Chondrocyte (in vitro differentiated cells): ENCODE measurements at regions not wholly inside any gene's neighbourhood (a gene's known extent, or its start where the extent isn't known, plus 50 kb on each side); places are given as distances from the start of the nearest gene placed in this dataset.

Experiments used
- DNase-seq: peaks from one replicate; pipeline ENCODE4 v3.0.0; 2021; ENCODE audit warnings: mixed read lengths, low spot score
- H3K27ac Mint-ChIP-seq: one replicate; pipeline ENCODE4 v1.8.0; 2021; ENCODE audit warnings: mild to moderate bottlenecking, moderate library complexity, mixed read lengths; ENCODE audit not compliant: unreplicated experiment
- H3K27me3 Mint-ChIP-seq: 2 replicates; pipeline ENCODE4 v1.8.0; 2021; ENCODE audit warnings: low read depth, mixed read lengths
- H3K36me3 Mint-ChIP-seq: 2 replicates; pipeline ENCODE4 v1.8.0; 2021; ENCODE audit warnings: low read depth, mixed read lengths
- H3K4me1 Mint-ChIP-seq: 2 replicates; pipeline ENCODE4 v1.8.0; 2021; ENCODE audit warnings: low read depth, mild to moderate bottlenecking, mixed read lengths
- H3K4me3 Mint-ChIP-seq: one replicate; pipeline ENCODE4 v1.8.0; 2021; ENCODE audit warnings: mild to moderate bottlenecking, moderate library complexity, mixed read lengths; ENCODE audit not compliant: unreplicated experiment
- H3K9me3 Mint-ChIP-seq: 2 replicates; pipeline ENCODE4 v1.8.0; 2021; ENCODE audit warnings: low read depth, mixed read lengths
- TF ChIP-seq, protein P1 (sequence below): fragments of 200-600 bp; sonication (generic); IDR thresholded peaks from 2 replicates; pipeline ENCODE4 v1.5.0; 2021; ENCODE audit warnings: antibody characterized with exemption, mild to moderate bottlenecking, moderate library complexity

DNA sequence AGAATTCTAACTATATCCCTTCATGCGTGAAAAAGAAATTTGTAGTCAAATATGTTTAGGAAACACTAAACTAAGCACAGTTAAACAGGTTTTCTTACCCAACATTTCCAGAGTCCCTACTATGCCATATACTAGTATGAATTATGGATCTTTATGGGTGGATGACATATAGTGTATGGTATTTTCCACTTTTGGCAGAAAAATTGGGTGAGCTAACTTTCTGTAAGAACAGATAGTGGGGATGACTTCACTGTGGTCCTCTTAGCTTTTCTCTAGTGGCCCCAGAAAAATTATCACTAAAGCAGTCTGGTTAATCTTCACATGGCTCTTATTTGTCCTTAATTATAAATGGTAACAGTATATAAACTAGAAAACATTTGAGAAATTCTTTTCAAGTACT lies 240.0 kb upstream of the GULP1 start:
- Mint-ChIP-seq H3K36me3 (no peaks in the 10 kb centered on the region), H3K9me3 (no peaks in the 10 kb centered on the region), H3K27ac (no peak overlapping the region), H3K4me1 (peaks cover 41% of the 10 kb centered on the region), H3K27me3 (no peaks in the 10 kb centered on the region), H3K4me3 (no peak overlapping the region)
- TF ChIP-seq, protein P1, sequence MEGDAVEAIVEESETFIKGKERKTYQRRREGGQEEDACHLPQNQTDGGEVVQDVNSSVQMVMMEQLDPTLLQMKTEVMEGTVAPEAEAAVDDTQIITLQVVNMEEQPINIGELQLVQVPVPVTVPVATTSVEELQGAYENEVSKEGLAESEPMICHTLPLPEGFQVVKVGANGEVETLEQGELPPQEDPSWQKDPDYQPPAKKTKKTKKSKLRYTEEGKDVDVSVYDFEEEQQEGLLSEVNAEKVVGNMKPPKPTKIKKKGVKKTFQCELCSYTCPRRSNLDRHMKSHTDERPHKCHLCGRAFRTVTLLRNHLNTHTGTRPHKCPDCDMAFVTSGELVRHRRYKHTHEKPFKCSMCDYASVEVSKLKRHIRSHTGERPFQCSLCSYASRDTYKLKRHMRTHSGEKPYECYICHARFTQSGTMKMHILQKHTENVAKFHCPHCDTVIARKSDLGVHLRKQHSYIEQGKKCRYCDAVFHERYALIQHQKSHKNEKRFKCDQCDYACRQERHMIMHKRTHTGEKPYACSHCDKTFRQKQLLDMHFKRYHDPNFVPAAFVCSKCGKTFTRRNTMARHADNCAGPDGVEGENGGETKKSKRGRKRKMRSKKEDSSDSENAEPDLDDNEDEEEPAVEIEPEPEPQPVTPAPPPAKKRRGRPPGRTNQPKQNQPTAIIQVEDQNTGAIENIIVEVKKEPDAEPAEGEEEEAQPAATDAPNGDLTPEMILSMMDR: no peak
- no peak for DNase-seq

DNA sequence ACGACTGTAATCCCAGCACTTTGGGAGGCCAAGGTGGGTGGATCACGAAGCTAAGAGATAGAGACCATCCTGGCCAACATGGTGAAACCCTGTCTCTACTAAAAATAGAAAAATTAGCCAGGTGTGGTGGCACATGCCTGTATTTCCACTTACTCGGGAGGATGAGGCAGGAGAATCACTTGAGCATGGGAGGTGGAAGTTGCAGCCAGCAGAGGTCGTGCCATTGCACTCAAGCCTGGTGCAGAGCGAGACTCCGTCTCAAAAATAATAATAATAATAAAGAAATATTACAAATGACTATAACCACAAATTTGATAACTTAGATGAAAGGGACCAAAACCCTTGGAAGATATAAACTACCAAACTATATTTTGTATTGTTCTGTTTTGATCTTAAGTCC lies 226.3 kb upstream of the GULP1 start:
- H3K27me3 Mint-ChIP-seq: no peaks in the 10 kb centered on the region
- TF ChIP-seq, protein P1: no peak
- no peak overlapping the region for H3K4me3 Mint-ChIP-seq
- H3K4me1 Mint-ChIP-seq: no peaks in the 10 kb centered on the region
- H3K36me3 Mint-ChIP-seq: peaks cover 3% of the 10 kb centered on the region
- no peak for DNase-seq
- H3K9me3 Mint-ChIP-seq: peaks cover 10% of the 10 kb centered on the region
- H3K27ac Mint-ChIP-seq: no peak overlapping the region

DNA sequence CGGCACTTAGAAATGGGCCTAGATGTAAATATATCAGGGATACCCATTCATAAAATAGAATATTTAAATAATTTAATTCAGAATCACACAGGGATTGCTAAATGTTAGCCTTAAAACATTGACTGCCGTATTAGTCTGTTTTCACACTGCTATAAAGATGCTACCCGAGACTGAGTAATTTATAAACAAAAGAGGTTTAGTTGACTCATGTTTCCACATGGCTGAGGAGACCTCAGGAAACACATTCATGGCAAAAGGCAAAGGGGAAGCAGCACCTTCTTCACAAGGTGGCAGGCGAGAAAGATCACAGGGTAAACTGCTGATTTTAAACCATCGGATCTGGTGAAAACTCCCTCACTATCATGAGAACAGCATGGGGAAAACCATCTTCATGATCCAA lies 223.6 kb upstream of the GULP1 start:
- H3K27me3 Mint-ChIP-seq: no peaks in the 10 kb centered on the region
- H3K36me3 Mint-ChIP-seq: peaks cover 5% of the 10 kb centered on the region
- H3K4me3 Mint-ChIP-seq: no peak overlapping the region
- H3K4me1 Mint-ChIP-seq: no peaks in the 10 kb centered on the region
- TF ChIP-seq, protein P1: no peak
- H3K9me3 Mint-ChIP-seq: peaks cover 23% of the 10 kb centered on the region
- DNase-seq: no peak
- no peak overlapping the region for H3K27ac Mint-ChIP-seq

DNA sequence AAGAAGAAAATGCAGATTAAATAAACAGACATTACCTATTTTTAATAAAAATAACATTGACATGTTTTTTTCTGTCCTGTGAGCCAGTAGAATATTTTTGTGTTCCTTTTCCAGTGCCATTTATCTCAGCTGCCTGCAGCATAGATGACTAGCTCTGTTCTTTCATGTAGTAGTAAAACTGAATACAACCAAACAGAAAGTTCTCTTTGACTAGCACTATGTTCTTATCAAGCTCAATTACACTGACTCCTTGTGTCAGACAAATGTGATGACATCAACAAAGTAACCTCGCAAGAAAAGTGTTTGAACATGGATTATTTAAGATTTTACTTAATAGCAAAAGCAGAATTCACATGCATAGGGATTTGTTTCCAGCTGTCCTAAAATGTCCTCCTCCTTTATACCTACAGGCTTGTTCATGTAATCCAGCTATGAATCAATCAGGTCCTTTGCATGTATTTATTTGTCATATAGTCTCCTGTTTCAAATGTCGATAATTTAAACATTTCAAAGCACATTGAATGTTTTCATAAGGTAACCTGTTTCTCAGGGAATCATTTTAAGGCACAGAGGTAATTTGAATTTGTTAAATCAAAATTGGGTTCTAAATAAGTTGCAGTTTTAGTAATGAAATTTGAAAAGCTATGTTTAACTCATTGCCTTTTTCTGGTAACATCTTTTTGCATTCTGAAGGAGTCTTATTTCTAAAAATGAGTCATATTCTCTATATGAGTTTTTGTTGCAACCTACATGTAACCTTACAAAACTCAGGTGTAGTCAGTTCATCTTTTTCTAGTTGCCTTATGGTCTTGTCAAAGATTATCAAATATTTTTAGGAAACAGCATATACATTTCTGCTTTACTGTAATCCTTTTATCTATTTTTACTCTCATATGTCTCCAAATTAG lies 215.3 kb upstream of the GULP1 start:
- Mint-ChIP-seq H3K4me1 (peaks cover 13% of the 10 kb centered on the region), H3K9me3 (peaks cover 22% of the 10 kb centered on the region), H3K4me3 (no peak overlapping the region), H3K36me3 (peaks cover 3% of the 10 kb centered on the region), H3K27me3 (no peaks in the 10 kb centered on the region), H3K27ac (no peak overlapping the region)
- TF ChIP-seq, protein P1: no peak
- DNase-seq: no peak

DNA sequence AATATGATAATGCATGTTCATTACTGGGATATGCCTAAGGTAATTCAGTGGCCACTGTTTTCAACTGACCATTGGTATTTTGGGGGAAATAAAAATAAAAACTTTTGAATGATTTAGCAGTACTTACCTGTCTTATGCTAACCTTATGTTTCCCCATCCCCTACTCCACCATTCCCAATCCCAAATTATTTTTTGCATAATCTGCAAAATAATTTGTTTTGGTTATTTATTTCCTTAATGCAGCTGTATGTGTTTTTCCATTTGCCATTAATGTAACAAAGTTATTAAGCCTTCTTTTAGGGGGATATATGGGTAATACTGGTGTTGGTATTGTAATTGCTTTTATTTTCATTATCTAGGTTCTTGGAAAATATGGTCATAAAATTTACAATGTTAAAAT lies 213.9 kb upstream of the GULP1 start:
- Mint-ChIP-seq H3K4me1 (peaks cover 13% of the 10 kb centered on the region), H3K36me3 (peaks cover 3% of the 10 kb centered on the region), H3K27ac (no peak overlapping the region), H3K4me3 (no peak overlapping the region), H3K27me3 (no peaks in the 10 kb centered on the region), H3K9me3 (peaks cover 18% of the 10 kb centered on the region)
- TF ChIP-seq, protein P1: no peak
- DNase-seq: no peak
